ENCODE measurements at regions not wholly inside any gene's neighbourhood (a gene's known extent, or its start where the extent isn't known, plus 50 kb on each side); places are given as distances from the start of the nearest gene placed in this dataset.
"Not testable (repeated sequence)": the region's sequence is repeated elsewhere in the genome, so short reads cannot be mapped to it uniquely, and the experiment has no call there.

DNA sequence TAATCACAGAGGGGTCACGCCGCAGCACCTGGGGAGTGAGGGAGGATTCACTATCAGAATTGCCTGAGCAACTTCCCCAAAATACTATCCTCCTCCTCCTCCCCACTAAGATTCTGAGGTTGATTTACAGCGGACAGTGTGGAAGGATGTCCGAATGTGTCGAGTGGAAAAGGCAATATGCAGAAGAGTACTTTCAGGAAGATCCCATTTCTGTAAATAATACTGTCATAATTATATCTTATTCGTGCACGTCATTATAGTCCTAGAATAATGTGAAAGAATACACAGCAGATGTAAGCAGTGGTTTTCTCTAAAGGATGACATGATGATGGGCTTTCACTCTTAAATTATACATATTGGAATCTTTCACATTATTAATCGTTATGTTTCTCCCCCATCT is 149.8 kb upstream of the NOCT start:
- H3K4me3 ChIP-seq (ENCODE audit: low read depth, low read length): no peak overlapping the region
- no peaks in the 10 kb centered on the region for H3K9me3 ChIP-seq
- no peaks in the 10 kb centered on the region for H3K36me3 ChIP-seq
- H3K27me3 ChIP-seq: no peaks in the 10 kb centered on the region
- no peaks in the 10 kb centered on the region for H3K4me1 ChIP-seq
- TF ChIP-seq CTCF (IDR thresholded peaks at IDR 0.05; ENCODE audit: low read depth, low read length): no peak
- no peak for DNase-seq

DNA sequence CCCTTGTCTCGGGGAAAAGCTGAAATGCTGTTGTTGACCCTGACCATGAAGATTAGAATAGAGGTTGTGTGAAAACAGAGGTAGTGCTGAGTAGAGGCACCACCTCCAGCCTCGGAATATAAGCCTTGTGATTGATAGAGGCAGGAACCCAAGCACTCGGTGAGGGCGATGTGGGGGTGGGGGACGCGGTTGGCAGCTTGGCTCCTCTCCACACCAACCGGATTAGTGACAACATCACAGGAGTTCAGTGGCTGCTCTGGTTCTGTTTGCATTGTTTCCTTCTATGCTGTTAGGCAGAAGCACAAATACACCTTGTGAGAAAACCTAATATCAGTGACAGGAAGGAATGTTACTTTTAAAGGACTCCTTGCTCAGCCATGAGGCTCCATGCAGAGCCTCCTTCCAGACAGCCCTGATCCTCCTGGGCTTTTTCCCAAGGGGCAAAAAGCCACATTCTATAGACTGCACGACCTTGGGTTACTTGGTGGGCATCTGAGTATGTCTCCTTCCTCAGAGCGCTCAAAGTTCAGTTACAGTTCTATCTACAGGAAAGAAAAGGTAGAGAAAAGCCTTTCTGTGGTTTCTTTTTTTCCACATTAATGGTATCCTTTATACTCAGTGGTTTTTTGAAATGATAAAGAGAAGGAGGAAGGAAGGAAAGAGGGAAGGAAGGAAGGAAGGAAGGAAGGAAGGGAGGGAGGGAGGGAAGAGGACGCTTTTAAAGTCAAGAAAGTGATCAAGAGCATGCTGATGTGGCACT is 150.4 kb upstream of the NOCT start:
- DNase-seq: no peak
- Histone ChIP-seq H3K36me3 (no peaks in the 10 kb centered on the region), H3K9me3 (no peaks in the 10 kb centered on the region), H3K4me1 (no peaks in the 10 kb centered on the region), H3K27me3 (no peaks in the 10 kb centered on the region), H3K4me3 (ENCODE audit: low read depth, low read length) (no peak overlapping the region)
- no peak for TF ChIP-seq CTCF (IDR thresholded peaks at IDR 0.05; ENCODE audit: low read depth, low read length)

DNA sequence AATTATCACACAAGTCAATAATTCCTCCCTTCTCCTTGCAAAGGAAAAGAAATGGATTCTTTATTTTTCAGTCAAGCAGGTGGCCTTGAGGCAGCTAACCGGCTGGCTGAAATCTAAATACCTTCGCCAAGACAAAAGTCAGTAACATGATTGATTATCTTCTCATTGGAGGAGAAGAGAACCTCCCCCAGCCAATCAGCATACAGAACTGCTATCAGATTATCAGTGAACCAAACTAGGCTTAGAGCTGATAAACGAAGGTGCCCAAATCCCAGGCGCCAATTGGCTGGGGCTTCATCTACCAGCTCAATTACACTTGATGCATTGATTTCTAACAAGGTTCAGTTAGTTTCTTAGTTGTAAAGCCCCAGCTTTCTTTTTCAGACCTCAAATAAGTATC is 152.4 kb upstream of the NOCT start:
- no peak for DNase-seq
- Histone ChIP-seq H3K36me3 (no peaks in the 10 kb centered on the region), H3K4me1 (no peaks in the 10 kb centered on the region), H3K4me3 (ENCODE audit: low read depth, low read length) (no peak overlapping the region), H3K27me3 (no peaks in the 10 kb centered on the region), H3K9me3 (no peaks in the 10 kb centered on the region)
- no peak for TF ChIP-seq CTCF (IDR thresholded peaks at IDR 0.05; ENCODE audit: low read depth, low read length)

DNA sequence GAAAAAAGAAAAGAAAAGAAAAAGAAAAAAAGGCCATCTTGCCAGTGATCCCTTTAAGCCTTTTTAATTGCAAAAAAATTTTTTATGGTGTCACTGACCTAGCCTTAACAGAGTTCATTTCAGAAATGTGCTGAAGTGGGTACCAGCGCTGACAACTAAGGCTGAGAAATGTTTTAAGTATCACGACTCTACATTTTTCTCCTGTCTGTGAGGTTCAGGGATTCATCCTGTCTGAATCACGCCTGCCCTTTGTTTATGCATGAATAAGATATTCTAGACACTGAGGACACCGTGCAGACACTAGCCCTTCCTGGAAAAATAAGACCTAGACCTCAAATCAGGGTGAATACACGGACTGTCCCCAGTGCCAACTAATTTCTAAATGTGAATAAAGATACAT is 154.4 kb upstream of the NOCT start:
- Histone ChIP-seq H3K36me3 (no peaks in the 10 kb centered on the region), H3K9me3 (no peaks in the 10 kb centered on the region), H3K4me1 (no peaks in the 10 kb centered on the region), H3K4me3 (ENCODE audit: low read depth, low read length) (no peak overlapping the region), H3K27me3 (no peaks in the 10 kb centered on the region)
- TF ChIP-seq CTCF (IDR thresholded peaks at IDR 0.05; ENCODE audit: low read depth, low read length): no peak
- no peak for DNase-seq

DNA sequence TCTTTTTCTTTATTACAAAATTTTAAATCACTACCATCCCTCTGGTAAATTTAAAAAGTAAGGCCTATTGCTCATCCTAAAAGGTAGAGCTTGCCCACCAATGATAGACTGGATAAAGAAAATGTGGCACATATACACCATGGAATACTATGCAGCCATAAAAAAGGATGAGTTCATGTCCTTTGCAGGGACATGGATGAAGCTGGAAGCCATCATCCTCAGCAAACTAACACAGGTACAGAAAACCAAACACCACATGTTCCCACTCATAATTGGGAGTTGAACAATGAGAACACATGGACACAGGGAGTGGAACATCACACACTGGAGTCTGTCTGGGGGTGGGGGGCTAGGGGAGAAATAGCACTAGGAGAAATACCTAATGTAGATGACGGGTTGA is 155.2 kb upstream of the NOCT start:
- H3K36me3 ChIP-seq; H3K4me1 ChIP-seq; H3K4me3 ChIP-seq (ENCODE audit: low read depth, low read length); H3K9me3 ChIP-seq; H3K27me3 ChIP-seq; DNase-seq: not testable (repeated sequence)

- no peak for DNase-seq
- no peaks in the 10 kb centered on the region for H3K36me3 ChIP-seq
- TF ChIP-seq CTCF (IDR thresholded peaks at IDR 0.05; ENCODE audit: low read depth, low read length): no peak
- H3K4me3 ChIP-seq (ENCODE audit: low read depth, low read length): no peak overlapping the region
- H3K9me3 ChIP-seq: no peaks in the 10 kb centered on the region
- no peaks in the 10 kb centered on the region for H3K27me3 ChIP-seq
- no peaks in the 10 kb centered on the region for H3K4me1 ChIP-seq
Measured at GRCh38 chr4:138859254-138859653, 156.3 kb upstream of the NOCT start.
